ENCODE measurements at regions not wholly inside any gene's neighbourhood (a gene's known extent, or its start where the extent isn't known, plus 50 kb on each side); places are given as distances from the start of the nearest gene placed in this dataset.

DNA sequence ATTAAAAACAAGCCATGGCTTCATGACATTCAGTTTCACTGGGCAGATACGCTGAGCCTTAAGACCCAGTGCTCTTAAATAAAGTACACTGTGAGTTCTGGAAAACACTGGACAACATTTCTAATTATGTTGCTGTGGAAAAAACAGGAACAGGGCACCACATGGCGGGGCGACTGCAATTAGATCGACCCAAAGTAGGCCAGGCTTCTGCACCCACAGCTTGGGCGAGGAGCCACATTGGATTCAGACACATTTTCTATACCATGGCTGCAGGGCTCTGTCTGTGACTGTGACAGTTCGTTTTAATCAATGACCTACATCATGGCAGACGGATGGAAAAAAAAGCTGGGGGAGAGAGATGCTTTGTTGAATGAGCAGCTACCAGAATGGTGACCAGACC lies 227.2 kb upstream of the HS6ST1 start:
- Histone ChIP-seq H3K36me3 (replicated peaks) (no peaks in the 10 kb centered on the region), H3K27me3 (replicated peaks) (no peaks in the 10 kb centered on the region), H3K4me3 (ENCODE audit: low read depth, low read length) (no peak overlapping the region), H3K27ac (no peak overlapping the region)
- in situ Hi-C loops (cut with HindIII; ENCODE audit: low pct_ligation_motif_present, low sequenced_read_pairs) = no loop called here
- no peak for DNase-seq
- TF ChIP-seq CTCF (IDR thresholded peaks at IDR 0.05; ENCODE audit: low read depth, low read length, missing control alignments) = no peak

DNA sequence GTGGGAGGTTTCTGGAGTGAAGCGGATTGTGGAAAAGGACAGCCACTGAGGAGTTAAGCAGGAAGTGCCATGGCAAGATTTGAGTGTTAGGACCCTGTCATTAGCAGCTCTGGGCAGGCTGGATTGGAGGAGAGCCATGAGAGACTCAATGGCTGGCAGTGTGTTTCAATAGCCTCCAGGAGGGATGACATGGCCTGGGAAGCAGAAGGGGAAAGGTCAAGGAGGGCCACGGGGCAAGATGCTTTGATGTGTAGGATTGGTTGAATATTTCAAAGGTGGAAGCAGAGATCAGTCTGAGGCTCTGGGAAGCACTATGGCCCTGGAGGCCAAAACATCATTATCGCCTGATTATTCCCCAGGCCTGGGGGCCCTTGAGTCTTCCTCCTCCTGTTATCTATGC lies 229.0 kb upstream of the HS6ST1 start:
- DNase-seq = no peak

GRCh38 chr2:128548461-128548891 lies 229.8 kb upstream of the HS6ST1 start:
- in situ Hi-C loops (cut with HindIII; ENCODE audit: low pct_ligation_motif_present, low sequenced_read_pairs) = no loop called here
- Histone ChIP-seq H3K4me3 (ENCODE audit: low read depth, low read length) (no peak overlapping the region), H3K27me3 (replicated peaks) (no peaks in the 10 kb centered on the region), H3K36me3 (replicated peaks) (no peaks in the 10 kb centered on the region), H3K27ac (no peak overlapping the region)
- TF ChIP-seq CTCF (IDR thresholded peaks at IDR 0.05; ENCODE audit: low read depth, low read length, missing control alignments) = no peak
- DNase-seq = no peak

More for the DNA sequence above, 229.0 kb upstream of the HS6ST1 start:
- Histone ChIP-seq H3K4me3 (ENCODE audit: low read depth, low read length) (no peak overlapping the region), H3K36me3 (replicated peaks) (no peaks in the 10 kb centered on the region), H3K27ac (no peak overlapping the region), H3K27me3 (replicated peaks) (no peaks in the 10 kb centered on the region)
- in situ Hi-C loops (cut with HindIII; ENCODE audit: low pct_ligation_motif_present, low sequenced_read_pairs) = no loop called here
- TF ChIP-seq CTCF (IDR thresholded peaks at IDR 0.05; ENCODE audit: low read depth, low read length, missing control alignments) = no peak

DNA sequence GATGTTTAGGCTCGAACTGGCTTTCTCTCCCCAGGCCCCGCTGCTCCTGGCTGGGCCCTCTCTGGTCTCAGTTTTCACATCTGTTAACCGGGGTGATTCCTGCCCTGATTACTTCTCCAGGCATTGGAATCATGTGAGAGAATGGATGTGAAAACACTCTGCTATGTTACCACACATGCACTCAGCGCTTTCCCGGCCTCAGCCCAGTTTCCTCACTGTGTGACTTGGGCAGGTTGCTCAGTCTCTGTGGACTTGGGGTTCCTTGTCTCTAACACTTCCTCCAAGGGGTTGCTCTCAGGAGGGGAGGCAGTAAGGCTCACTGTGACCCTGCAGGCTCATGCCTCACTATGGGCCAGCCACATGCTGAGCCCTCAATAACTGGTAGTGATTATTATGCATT lies 230.4 kb upstream of the HS6ST1 start:
- no peak overlapping the region for H3K4me3 ChIP-seq (ENCODE audit: low read depth, low read length)
- no peak for DNase-seq
- in situ Hi-C loops (cut with HindIII; ENCODE audit: low pct_ligation_motif_present, low sequenced_read_pairs) = no loop called here
- H3K27ac ChIP-seq = no peak overlapping the region
- no peaks in the 10 kb centered on the region for H3K36me3 ChIP-seq (replicated peaks)
- H3K27me3 ChIP-seq (replicated peaks) = no peaks in the 10 kb centered on the region
- TF ChIP-seq CTCF (IDR thresholded peaks at IDR 0.05; ENCODE audit: low read depth, low read length, missing control alignments) = no peak

- in situ Hi-C loops (cut with HindIII; ENCODE audit: low pct_ligation_motif_present, low sequenced_read_pairs) = no loop called here
Observed at GRCh38 chr2:128549646-128550260, 231.1 kb upstream of the HS6ST1 start.

More at GRCh38 chr2:128549646-128550260, 231.1 kb upstream of the HS6ST1 start:
- Histone ChIP-seq H3K36me3 (replicated peaks) (no peaks in the 10 kb centered on the region), H3K27me3 (replicated peaks) (no peaks in the 10 kb centered on the region), H3K27ac (no peak overlapping the region), H3K4me3 (ENCODE audit: low read depth, low read length) (no peak overlapping the region)
- DNase-seq = no peak
- TF ChIP-seq CTCF (IDR thresholded peaks at IDR 0.05; ENCODE audit: low read depth, low read length, missing control alignments) = no peak

Measured in brain microvascular endothelial cell (primary cell).